ENCODE measurements at regions not wholly inside any gene's neighbourhood (a gene's known extent, or its start where the extent isn't known, plus 50 kb on each side); places are given as distances from the start of the nearest gene placed in this dataset.
"Not testable (repeated sequence)": the region's sequence is repeated elsewhere in the genome, so short reads cannot be mapped to it uniquely, and the experiment has no call there.

- Histone ChIP-seq H3K27ac (ENCODE audit: low read depth, low read length) (no peak overlapping the region), H3K4me1 (ENCODE audit: control insufficient read depth in 5 of 5, insufficient read depth in 5 of 5, low read length in 5 of 5) (peaks cover 0 to 4% (median 0%) of the 10 kb centered on the region in 5 donors), H3K4me3 (ENCODE audit: low read depth in 1 of 5, low read length in 5 of 5) (no peak overlapping the region), H3K27me3 (ENCODE audit: control insufficient read depth in 5 of 5, insufficient read depth in 4 of 5, low read length in 5 of 5) (no peaks in the 10 kb centered on the region), H3K36me3 (ENCODE audit: control insufficient read depth in 5 of 5, insufficient read depth in 5 of 5, low read length in 5 of 5) (no peaks in the 10 kb centered on the region), H3K9ac (ENCODE audit: low read length in 5 of 5) (no peak overlapping the region), H3K9me3 (ENCODE audit: control insufficient read depth in 5 of 5, low read length in 5 of 5) (no peaks in the 10 kb centered on the region)
These were observed 184.6 kb downstream of the AEBP2 start for GRCh38 chr12:19623751-19624399.

GRCh38 chr12:19624491-19624890 is 185.2 kb downstream of the AEBP2 start:
- Histone ChIP-seq H3K9me3 (ENCODE audit: control insufficient read depth in 5 of 5, low read length in 5 of 5) (no peaks in the 10 kb centered on the region), H3K27me3 (ENCODE audit: control insufficient read depth in 5 of 5, insufficient read depth in 4 of 5, low read length in 5 of 5) (no peaks in the 10 kb centered on the region), H3K27ac (ENCODE audit: low read depth, low read length) (no peak overlapping the region), H3K4me1 (ENCODE audit: control insufficient read depth in 5 of 5, insufficient read depth in 5 of 5, low read length in 5 of 5) (peaks cover 0 to 4% (median 0%) of the 10 kb centered on the region in 5 donors), H3K4me3 (ENCODE audit: low read depth in 1 of 5, low read length in 5 of 5) (no peak overlapping the region), H3K9ac (ENCODE audit: low read length in 5 of 5) (no peak overlapping the region), H3K36me3 (ENCODE audit: control insufficient read depth in 5 of 5, insufficient read depth in 5 of 5, low read length in 5 of 5) (no peaks in the 10 kb centered on the region)

GRCh38 chr12:19625551-19625950 is 186.3 kb downstream of the AEBP2 start:
- H3K4me3 ChIP-seq (ENCODE audit: low read depth in 1 of 5, low read length in 5 of 5); H3K36me3 ChIP-seq (ENCODE audit: control insufficient read depth in 5 of 5, insufficient read depth in 5 of 5, low read length in 5 of 5); H3K9ac ChIP-seq (ENCODE audit: low read length in 5 of 5); H3K9me3 ChIP-seq (ENCODE audit: control insufficient read depth in 5 of 5, low read length in 5 of 5); H3K4me1 ChIP-seq (ENCODE audit: control insufficient read depth in 5 of 5, insufficient read depth in 5 of 5, low read length in 5 of 5); H3K27ac ChIP-seq (ENCODE audit: low read depth, low read length); H3K27me3 ChIP-seq (ENCODE audit: control insufficient read depth in 5 of 5, insufficient read depth in 4 of 5, low read length in 5 of 5): not testable (repeated sequence)

GRCh38 chr12:19627719-19628118 is 188.4 kb downstream of the AEBP2 start:
- H3K4me3 ChIP-seq (ENCODE audit: low read depth in 1 of 5, low read length in 5 of 5): no peak overlapping the region

GRCh38 chr12:19630536-19630935 is 191.2 kb downstream of the AEBP2 start:
- H3K9ac ChIP-seq (ENCODE audit: low read length in 5 of 5): no peak overlapping the region
- H3K36me3 ChIP-seq (ENCODE audit: control insufficient read depth in 5 of 5, insufficient read depth in 5 of 5, low read length in 5 of 5): no peaks in the 10 kb centered on the region
- peaks cover 0 to 2% (median 0%) of the 10 kb centered on the region in 5 donors for H3K4me1 ChIP-seq (ENCODE audit: control insufficient read depth in 5 of 5, insufficient read depth in 5 of 5, low read length in 5 of 5)
- no peaks in the 10 kb centered on the region for H3K27me3 ChIP-seq (ENCODE audit: control insufficient read depth in 5 of 5, insufficient read depth in 4 of 5, low read length in 5 of 5)
- H3K4me3 ChIP-seq (ENCODE audit: low read depth in 1 of 5, low read length in 5 of 5): no peak overlapping the region
- no peak overlapping the region for H3K27ac ChIP-seq (ENCODE audit: low read depth, low read length)
- no peaks in the 10 kb centered on the region for H3K9me3 ChIP-seq (ENCODE audit: control insufficient read depth in 5 of 5, low read length in 5 of 5)

More at GRCh38 chr12:19627719-19628118, 188.4 kb downstream of the AEBP2 start:
- Histone ChIP-seq H3K9ac (ENCODE audit: low read length in 5 of 5) (no peak overlapping the region), H3K27ac (ENCODE audit: low read depth, low read length) (no peak overlapping the region), H3K9me3 (ENCODE audit: control insufficient read depth in 5 of 5, low read length in 5 of 5) (no peaks in the 10 kb centered on the region), H3K27me3 (ENCODE audit: control insufficient read depth in 5 of 5, insufficient read depth in 4 of 5, low read length in 5 of 5) (no peaks in the 10 kb centered on the region), H3K4me1 (ENCODE audit: control insufficient read depth in 5 of 5, insufficient read depth in 5 of 5, low read length in 5 of 5) (peaks cover 0 to 4% (median 0%) of the 10 kb centered on the region in 5 donors), H3K36me3 (ENCODE audit: control insufficient read depth in 5 of 5, insufficient read depth in 5 of 5, low read length in 5 of 5) (no peaks in the 10 kb centered on the region)

- no peaks in the 10 kb centered on the region for H3K4me1 ChIP-seq (ENCODE audit: control insufficient read depth in 5 of 5, insufficient read depth in 5 of 5, low read length in 5 of 5)
- H3K27ac ChIP-seq (ENCODE audit: low read depth, low read length): no peak overlapping the region
- no peak overlapping the region for H3K4me3 ChIP-seq (ENCODE audit: low read depth in 1 of 5, low read length in 5 of 5)
- H3K27me3 ChIP-seq (ENCODE audit: control insufficient read depth in 5 of 5, insufficient read depth in 4 of 5, low read length in 5 of 5): no peaks in the 10 kb centered on the region
- H3K9ac ChIP-seq (ENCODE audit: low read length in 5 of 5): no peak overlapping the region
- H3K36me3 ChIP-seq (ENCODE audit: control insufficient read depth in 5 of 5, insufficient read depth in 5 of 5, low read length in 5 of 5): no peaks in the 10 kb centered on the region
- no peaks in the 10 kb centered on the region for H3K9me3 ChIP-seq (ENCODE audit: control insufficient read depth in 5 of 5, low read length in 5 of 5)
These were observed 193.9 kb downstream of the AEBP2 start for GRCh38 chr12:19633194-19633593.

- H3K4me1 ChIP-seq (ENCODE audit: control insufficient read depth in 5 of 5, insufficient read depth in 5 of 5, low read length in 5 of 5): no peaks in the 10 kb centered on the region
- H3K27ac ChIP-seq (ENCODE audit: low read depth, low read length): no peak overlapping the region
- no peaks in the 10 kb centered on the region for H3K27me3 ChIP-seq (ENCODE audit: control insufficient read depth in 5 of 5, insufficient read depth in 4 of 5, low read length in 5 of 5)
- no peaks in the 10 kb centered on the region for H3K9me3 ChIP-seq (ENCODE audit: control insufficient read depth in 5 of 5, low read length in 5 of 5)
- no peak overlapping the region for H3K4me3 ChIP-seq (ENCODE audit: low read depth in 1 of 5, low read length in 5 of 5)
- no peaks in the 10 kb centered on the region for H3K36me3 ChIP-seq (ENCODE audit: control insufficient read depth in 5 of 5, insufficient read depth in 5 of 5, low read length in 5 of 5)
- no peak overlapping the region for H3K9ac ChIP-seq (ENCODE audit: low read length in 5 of 5)
These were observed 194.3 kb downstream of the AEBP2 start for GRCh38 chr12:19633641-19634040.

- H3K27ac ChIP-seq (ENCODE audit: low read depth, low read length): no peak overlapping the region
- H3K27me3 ChIP-seq (ENCODE audit: control insufficient read depth in 5 of 5, insufficient read depth in 4 of 5, low read length in 5 of 5): no peaks in the 10 kb centered on the region
- no peaks in the 10 kb centered on the region for H3K36me3 ChIP-seq (ENCODE audit: control insufficient read depth in 5 of 5, insufficient read depth in 5 of 5, low read length in 5 of 5)
- H3K4me1 ChIP-seq (ENCODE audit: control insufficient read depth in 5 of 5, insufficient read depth in 5 of 5, low read length in 5 of 5): no peaks in the 10 kb centered on the region
- H3K9ac ChIP-seq (ENCODE audit: low read length in 5 of 5): no peak overlapping the region
- no peaks in the 10 kb centered on the region for H3K9me3 ChIP-seq (ENCODE audit: control insufficient read depth in 5 of 5, low read length in 5 of 5)
- H3K4me3 ChIP-seq (ENCODE audit: low read depth in 1 of 5, low read length in 5 of 5): no peak overlapping the region
These were observed 200.6 kb downstream of the AEBP2 start for GRCh38 chr12:19639781-19640415.

GRCh38 chr12:19641235-19642080 is 202.2 kb downstream of the AEBP2 start:
- no peak overlapping the region for H3K9ac ChIP-seq (ENCODE audit: low read length in 5 of 5)
- no peaks in the 10 kb centered on the region for H3K27me3 ChIP-seq (ENCODE audit: control insufficient read depth in 5 of 5, insufficient read depth in 4 of 5, low read length in 5 of 5)
- no peak overlapping the region for H3K27ac ChIP-seq (ENCODE audit: low read depth, low read length)
- H3K4me3 ChIP-seq (ENCODE audit: low read depth in 1 of 5, low read length in 5 of 5): no peak overlapping the region
- H3K9me3 ChIP-seq (ENCODE audit: control insufficient read depth in 5 of 5, low read length in 5 of 5): no peaks in the 10 kb centered on the region
- H3K4me1 ChIP-seq (ENCODE audit: control insufficient read depth in 5 of 5, insufficient read depth in 5 of 5, low read length in 5 of 5): no peaks in the 10 kb centered on the region
- no peaks in the 10 kb centered on the region for H3K36me3 ChIP-seq (ENCODE audit: control insufficient read depth in 5 of 5, insufficient read depth in 5 of 5, low read length in 5 of 5)

- H3K27ac ChIP-seq (ENCODE audit: low read depth, low read length): no peak overlapping the region
- H3K9me3 ChIP-seq (ENCODE audit: control insufficient read depth in 5 of 5, low read length in 5 of 5): no peaks in the 10 kb centered on the region
- H3K4me1 ChIP-seq (ENCODE audit: control insufficient read depth in 5 of 5, insufficient read depth in 5 of 5, low read length in 5 of 5): no peaks in the 10 kb centered on the region
- H3K27me3 ChIP-seq (ENCODE audit: control insufficient read depth in 5 of 5, insufficient read depth in 4 of 5, low read length in 5 of 5): no peaks in the 10 kb centered on the region
- no peak overlapping the region for H3K4me3 ChIP-seq (ENCODE audit: low read depth in 1 of 5, low read length in 5 of 5)
- H3K9ac ChIP-seq (ENCODE audit: low read length in 5 of 5): no peak overlapping the region
- H3K36me3 ChIP-seq (ENCODE audit: control insufficient read depth in 5 of 5, insufficient read depth in 5 of 5, low read length in 5 of 5): no peaks in the 10 kb centered on the region
These were observed 203.1 kb downstream of the AEBP2 start for GRCh38 chr12:19642345-19642744.

Measured in subcutaneous abdominal adipose tissue (tissue), 5 donors.